ENCODE measurements at regions not wholly inside any gene's neighbourhood (a gene's known extent, or its start where the extent isn't known, plus 50 kb on each side); places are given as distances from the start of the nearest gene placed in this dataset.

- Histone ChIP-seq H3F3A (ENCODE audit: low read length, unreplicated experiment) (no peaks in the 10 kb centered on the region), H4K20me1 (ENCODE audit: low read length) (no peaks in the 10 kb centered on the region), H3K4me2 (ENCODE audit: low read length) (no peak overlapping the region), H3K9me2 (replicated peaks; ENCODE audit: low read length) (no peaks in the 10 kb centered on the region), H3K4me3 (ENCODE audit: low read length) (no peak overlapping the region), H3K9ac (ENCODE audit: low read length) (no peak overlapping the region), H3K79me2 (ENCODE audit: low read length) (no peaks in the 10 kb centered on the region), H3K9me3 (ENCODE audit: low read length) (no peaks in the 10 kb centered on the region), H2AFZ (ENCODE audit: low read length) (no peak overlapping the region), H3K4me1 (ENCODE audit: insufficient read depth, low read length) (peaks cover 24% of the 10 kb centered on the region), H3K27ac (ENCODE audit: low read length) (no peak overlapping the region), H3K36me3 (ENCODE audit: low read depth, low read length) (no peaks in the 10 kb centered on the region), H3K27me3 (ENCODE audit: low read length) (no peaks in the 10 kb centered on the region)
- intact Hi-C loops (cut with micrococcal nuclease) = no loop called here
- ChIA-PET POLR2A (ENCODE audit: unreplicated experiment) (no interaction called here), CTCF (no interaction called here)
- no TSS peak for BruUV-seq (replicated peaks)
- TF ChIP-seq, protein P1, sequence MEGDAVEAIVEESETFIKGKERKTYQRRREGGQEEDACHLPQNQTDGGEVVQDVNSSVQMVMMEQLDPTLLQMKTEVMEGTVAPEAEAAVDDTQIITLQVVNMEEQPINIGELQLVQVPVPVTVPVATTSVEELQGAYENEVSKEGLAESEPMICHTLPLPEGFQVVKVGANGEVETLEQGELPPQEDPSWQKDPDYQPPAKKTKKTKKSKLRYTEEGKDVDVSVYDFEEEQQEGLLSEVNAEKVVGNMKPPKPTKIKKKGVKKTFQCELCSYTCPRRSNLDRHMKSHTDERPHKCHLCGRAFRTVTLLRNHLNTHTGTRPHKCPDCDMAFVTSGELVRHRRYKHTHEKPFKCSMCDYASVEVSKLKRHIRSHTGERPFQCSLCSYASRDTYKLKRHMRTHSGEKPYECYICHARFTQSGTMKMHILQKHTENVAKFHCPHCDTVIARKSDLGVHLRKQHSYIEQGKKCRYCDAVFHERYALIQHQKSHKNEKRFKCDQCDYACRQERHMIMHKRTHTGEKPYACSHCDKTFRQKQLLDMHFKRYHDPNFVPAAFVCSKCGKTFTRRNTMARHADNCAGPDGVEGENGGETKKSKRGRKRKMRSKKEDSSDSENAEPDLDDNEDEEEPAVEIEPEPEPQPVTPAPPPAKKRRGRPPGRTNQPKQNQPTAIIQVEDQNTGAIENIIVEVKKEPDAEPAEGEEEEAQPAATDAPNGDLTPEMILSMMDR (conservative IDR thresholded peaks at IDR 0.05; ENCODE audit: low read depth, low read length) = no peak
- TF ChIP-seq EZH2phosphoT487 (IDR thresholded peaks at IDR 0.05; ENCODE audit: borderline replicate concordance, low read length) = no peak
- TF ChIP-seq EZH2 (IDR thresholded peaks at IDR 0.05; ENCODE audit: low read length, unreplicated experiment) = no peak
- ATAC-seq (no peak), DNase-seq (no peak)
Measured at GRCh38 chr6:132909742-132910141, 95.4 kb downstream of the RPS12 start.

GRCh38 chr6:132910759-132911158 lies 96.4 kb downstream of the RPS12 start:
- no peak overlapping the region for H2AFZ ChIP-seq (ENCODE audit: low read length)
- intact Hi-C loops (cut with micrococcal nuclease) = no loop called here
- no peaks in the 10 kb centered on the region for H3K79me2 ChIP-seq (ENCODE audit: low read length)
- H3F3A ChIP-seq (ENCODE audit: low read length, unreplicated experiment) = no peaks in the 10 kb centered on the region
- DNase-seq (no peak), ATAC-seq (no peak)
- no peak overlapping the region for H3K4me3 ChIP-seq (ENCODE audit: low read length)
- no peaks in the 10 kb centered on the region for H3K9me3 ChIP-seq (ENCODE audit: low read length)
- TF ChIP-seq EZH2 (IDR thresholded peaks at IDR 0.05; ENCODE audit: low read length, unreplicated experiment) (no peak), EZH2phosphoT487 (IDR thresholded peaks at IDR 0.05; ENCODE audit: borderline replicate concordance, low read length) (no peak)
- peaks cover 24% of the 10 kb centered on the region for H3K4me1 ChIP-seq (ENCODE audit: insufficient read depth, low read length)
- ChIA-PET POLR2A (ENCODE audit: unreplicated experiment) (no interaction called here), CTCF (no interaction called here)
- no peak overlapping the region for H3K9ac ChIP-seq (ENCODE audit: low read length)
- no peak overlapping the region for H3K27ac ChIP-seq (ENCODE audit: low read length)
- H4K20me1 ChIP-seq (ENCODE audit: low read length) = no peaks in the 10 kb centered on the region
- no peaks in the 10 kb centered on the region for H3K9me2 ChIP-seq (replicated peaks; ENCODE audit: low read length)
- H3K27me3 ChIP-seq (ENCODE audit: low read length) = no peaks in the 10 kb centered on the region
- H3K36me3 ChIP-seq (ENCODE audit: low read depth, low read length) = no peaks in the 10 kb centered on the region
- H3K4me2 ChIP-seq (ENCODE audit: low read length) = no peak overlapping the region
- BruUV-seq (replicated peaks) = no TSS peak

DNA sequence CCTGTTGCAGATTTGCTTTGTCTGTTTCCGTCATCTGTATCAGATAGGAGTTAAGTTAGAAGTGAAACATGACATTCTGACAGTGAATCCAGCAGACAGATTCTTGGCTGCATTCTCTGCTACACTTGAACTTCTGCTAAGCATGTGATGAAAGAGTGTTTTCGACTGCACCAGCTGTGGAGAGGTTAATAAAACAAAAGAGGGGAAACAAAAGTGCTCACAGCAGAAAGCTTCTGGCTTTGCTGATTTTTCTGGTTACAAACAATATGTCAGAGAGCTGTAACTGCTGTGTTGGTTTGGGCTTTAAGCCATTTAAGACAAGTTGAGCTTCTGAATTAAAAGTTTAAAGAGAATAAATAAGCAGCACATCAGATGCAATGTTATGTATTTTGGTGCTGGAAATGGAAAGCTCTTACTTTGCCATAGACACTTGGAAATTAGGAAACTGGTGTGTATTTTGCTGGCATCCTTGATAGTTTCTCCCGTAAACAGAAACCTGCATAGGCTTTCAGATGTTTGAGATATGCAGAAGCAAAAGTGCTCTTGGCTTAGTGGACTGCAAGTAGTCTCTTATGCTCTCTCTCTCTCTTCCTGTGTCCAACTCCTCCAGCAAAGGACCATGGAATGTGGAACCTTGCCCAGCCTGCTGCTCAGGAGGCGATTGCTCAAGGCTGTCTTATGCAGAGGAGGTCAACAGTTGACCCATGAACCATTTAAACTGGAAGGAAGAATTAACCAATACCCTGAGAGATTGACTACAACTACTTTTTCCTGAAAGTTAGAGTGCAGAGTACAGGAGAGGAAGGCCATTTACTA lies 104.9 kb downstream of the RPS12 start:
- peak; percentile 70 for DNase-seq
- no peaks in the 10 kb centered on the region for H3K79me2 ChIP-seq (ENCODE audit: low read length)
- H3F3A ChIP-seq (ENCODE audit: low read length, unreplicated experiment) = no peaks in the 10 kb centered on the region
- no peaks in the 10 kb centered on the region for H3K9me2 ChIP-seq (replicated peaks; ENCODE audit: low read length)
- CTCF ChIA-PET = interaction anchor here (0.5 kb wide), 1 partner anchor 18 kb away, joined by 3 read pairs; no protein-coding TSS in a partner anchor
- H4K20me1 ChIP-seq (ENCODE audit: low read length) = no peaks in the 10 kb centered on the region
- H3K27me3 ChIP-seq (ENCODE audit: low read length) = no peaks in the 10 kb centered on the region
- peak overlapping the region; percentile 55; the same call in 1 of the 2 replicates for H2AFZ ChIP-seq (ENCODE audit: low read length)
- H3K4me2 ChIP-seq (ENCODE audit: low read length) = peak overlapping the region; percentile 21
- intact Hi-C loops (cut with micrococcal nuclease) = no loop called here
- H3K4me1 ChIP-seq (ENCODE audit: insufficient read depth, low read length) = peaks cover 10% of the 10 kb centered on the region
- H3K9me3 ChIP-seq (ENCODE audit: low read length) = no peaks in the 10 kb centered on the region
- no peak overlapping the region for H3K27ac ChIP-seq (ENCODE audit: low read length)
- POLR2A ChIA-PET (ENCODE audit: unreplicated experiment) = no interaction called here
- TF ChIP-seq EZH2phosphoT487 (IDR thresholded peaks at IDR 0.05; ENCODE audit: borderline replicate concordance, low read length) (no peak), EZH2 (IDR thresholded peaks at IDR 0.05; ENCODE audit: low read length, unreplicated experiment) (no peak)
- TF ChIP-seq, protein P1 (conservative IDR thresholded peaks at IDR 0.05; ENCODE audit: low read depth, low read length) = no peak
- no TSS peak for BruUV-seq (replicated peaks)
- no peak overlapping the region for H3K9ac ChIP-seq (ENCODE audit: low read length)
- H3K36me3 ChIP-seq (ENCODE audit: low read depth, low read length) = no peaks in the 10 kb centered on the region
- peak; percentile 29; the same call in 1 of the 2 replicates for ATAC-seq
- H3K4me3 ChIP-seq (ENCODE audit: low read length) = no peak overlapping the region
